GM20431 (cell line): ENCODE measurements at regions not wholly inside any gene's neighbourhood (a gene's known extent, or its start where the extent isn't known, plus 50 kb on each side); places are given as distances from the start of the nearest gene placed in this dataset.

Experiments
- in situ Hi-C: fragments of 300-500 bp; cut with MseI, MboI; formaldehyde crosslinking; loops from one replicate; pipeline ENCODE4 v1.15.0; 2020; ENCODE audit warnings: low sequenced_read_pairs; ENCODE audit not compliant: unreplicated experiment

GRCh38 chr5:158119961-158120723, 261.2 kb upstream of the CLINT1 start:
- in situ Hi-C loops = no loop called here

- in situ Hi-C loops = no loop called here
These were observed 258.7 kb upstream of the CLINT1 start for GRCh38 chr5:158117467-158118160.

GRCh38 chr5:158116965-158117364, 258.0 kb upstream of the CLINT1 start:
- in situ Hi-C loops = no loop called here

GRCh38 chr5:158115468-158115867, 256.5 kb upstream of the CLINT1 start:
- in situ Hi-C loops = no loop called here

- in situ Hi-C loops = no loop called here
These were observed 249.2 kb upstream of the CLINT1 start for GRCh38 chr5:158108177-158108576.

- in situ Hi-C loops = no loop called here
These were observed 241.5 kb upstream of the CLINT1 start for GRCh38 chr5:158100373-158100888.

GRCh38 chr5:158099571-158100105, 240.7 kb upstream of the CLINT1 start:
- in situ Hi-C loops = no loop called here

- in situ Hi-C loops = no loop called here
These were observed 237.9 kb upstream of the CLINT1 start for GRCh38 chr5:158096835-158097234.

GRCh38 chr5:158086856-158087255, 227.9 kb upstream of the CLINT1 start:
- in situ Hi-C loops = no loop called here

GRCh38 chr5:158084292-158084691, 225.3 kb upstream of the CLINT1 start:
- in situ Hi-C loops = no loop called here

- in situ Hi-C loops = no loop called here
These were observed 223.8 kb upstream of the CLINT1 start for GRCh38 chr5:158082696-158083287.

- in situ Hi-C loops = no loop called here
These were observed 221.2 kb upstream of the CLINT1 start for GRCh38 chr5:158080112-158080511.

GRCh38 chr5:158079097-158079496, 220.2 kb upstream of the CLINT1 start:
- in situ Hi-C loops = loop anchor here (10.0 kb wide), 1 partner anchor 1056 kb away; no protein-coding TSS in a partner anchor

GRCh38 chr5:158074992-158075769, 216.2 kb upstream of the CLINT1 start:
- in situ Hi-C loops = loop anchor here (10.0 kb wide), 1 partner anchor 1060 kb away; no protein-coding TSS in a partner anchor

- in situ Hi-C loops = loop anchor here (10.0 kb wide), 1 partner anchor 1060 kb away; no protein-coding TSS in a partner anchor
These were observed 215.6 kb upstream of the CLINT1 start for GRCh38 chr5:158074597-158074991.

GRCh38 chr5:158070859-158071258, 211.9 kb upstream of the CLINT1 start:
- in situ Hi-C loops = loop anchor here (10.0 kb wide), 1 partner anchor 1064 kb away; no protein-coding TSS in a partner anchor

GRCh38 chr5:158069838-158070237, 210.9 kb upstream of the CLINT1 start:
- in situ Hi-C loops = loop anchor here (10.0 kb wide), 1 partner anchor 1065 kb away; no protein-coding TSS in a partner anchor

- in situ Hi-C loops = no loop called here
These were observed 210.0 kb upstream of the CLINT1 start for GRCh38 chr5:158068964-158069363.

GRCh38 chr5:158066076-158066475, 207.1 kb upstream of the CLINT1 start:
- in situ Hi-C loops = no loop called here
